Vagina (tissue), 2 donors: ENCODE measurements at regions not wholly inside any gene's neighbourhood (a gene's known extent, or its start where the extent isn't known, plus 50 kb on each side); places are given as distances from the start of the nearest gene placed in this dataset.

Experiments used
- DNase-seq, 2 donors: peaks; one replicate each; pipeline ENCODE4 v3.0.0-alpha.2; 2017; ENCODE audit errors: extremely low spot score in 2 of 2
- H3K27ac ChIP-seq: fragments of 200-600 bp; sonication (generic); one replicate; pipeline ENCODE4 v1.5.1; 2019
- H3K27me3 ChIP-seq: fragments of 200-600 bp; sonication (generic); one replicate; pipeline ENCODE4 v1.5.1; 2019
- H3K36me3 ChIP-seq, 2 donors: fragments of 200-600 bp; sonication (generic); one replicate each; pipeline ENCODE4 v1.5.1; 2017 to 2019
- H3K4me1 ChIP-seq: fragments of 200-600 bp; sonication (generic); one replicate; pipeline ENCODE4 v1.5.1; 2019
- H3K4me3 ChIP-seq, 2 donors: fragments of 200-600 bp; sonication (generic); 1 replicate in 1 of 2; 2 replicates in 1 of 2; pipeline ENCODE4 v1.5.1; 2016 to 2019
- H3K9me3 ChIP-seq: fragments of 200-600 bp; sonication (generic); one replicate; pipeline ENCODE4 v1.5.1; 2019
- CTCF ChIP-seq, 3 experiments: fragments of 450-650 bp in 2 of 3; fragments of 200-600 bp in 1 of 3; sonication (generic) in 1 of 3; IDR thresholded peaks; one replicate each; pipeline ENCODE4 v1.5.1; 2017 to 2019; ENCODE audit warnings: antibody characterized with exemption in 3 of 3, mild to moderate bottlenecking in 2 of 3, moderate library complexity in 2 of 3
- POLR2A ChIP-seq, 2 donors: fragments of 450-650 bp; IDR thresholded peaks; one replicate each; pipeline ENCODE4 v1.6.1; 2017; ENCODE audit warnings: antibody characterized with exemption in 2 of 2, mild to moderate bottlenecking in 2 of 2, moderate library complexity in 2 of 2
- POLR2AphosphoS5 ChIP-seq, 2 donors: sonication (generic); formaldehyde crosslinking; IDR thresholded peaks; one replicate each; pipeline ENCODE4 v1.9.0; 2017; ENCODE audit warnings: antibody characterized with exemption in 2 of 2, mild to moderate bottlenecking in 2 of 2, low read depth in 1 of 2; ENCODE audit not compliant: insufficient read depth in 1 of 2
- intact Hi-C: fragments of 100-400 bp; cut with DNase I; formaldehyde crosslinking; loops from one replicate; pipeline ENCODE4 v1.15.1; 2023

- TF ChIP-seq POLR2AphosphoS5 (IDR thresholded peaks at IDR 0.05; ENCODE audit: insufficient read depth in 1 of 2, low read depth in 1 of 2), result no peak
- no peak for TF ChIP-seq CTCF (IDR thresholded peaks at IDR 0.05)
- no peak for TF ChIP-seq POLR2A (IDR thresholded peaks at IDR 0.05)
- H3K36me3 ChIP-seq, result no peaks in the 10 kb centered on the region
- no peak overlapping the region for H3K4me3 ChIP-seq
- H3K9me3 ChIP-seq, result no peaks in the 10 kb centered on the region
- intact Hi-C loops, result no loop called here
- no peaks in the 10 kb centered on the region for H3K4me1 ChIP-seq
- H3K27ac ChIP-seq, result no peak overlapping the region
- DNase-seq, result no peak
- no peaks in the 10 kb centered on the region for H3K27me3 ChIP-seq
Measured at GRCh38 chr7:24417526-24418120, 133.6 kb downstream of the NPY start.

- Histone ChIP-seq H3K4me3 (no peak overlapping the region), H3K9me3 (no peaks in the 10 kb centered on the region), H3K36me3 (no peaks in the 10 kb centered on the region), H3K27me3 (no peaks in the 10 kb centered on the region), H3K27ac (no peak overlapping the region), H3K4me1 (no peaks in the 10 kb centered on the region)
- intact Hi-C loops, result no loop called here
- TF ChIP-seq POLR2AphosphoS5 (IDR thresholded peaks at IDR 0.05; ENCODE audit: insufficient read depth in 1 of 2, low read depth in 1 of 2) (no peak), CTCF (IDR thresholded peaks at IDR 0.05) (no peak), POLR2A (IDR thresholded peaks at IDR 0.05) (no peak)
- DNase-seq, result no peak
Measured at GRCh38 chr7:24419077-24419476, 135.1 kb downstream of the NPY start.

DNA sequence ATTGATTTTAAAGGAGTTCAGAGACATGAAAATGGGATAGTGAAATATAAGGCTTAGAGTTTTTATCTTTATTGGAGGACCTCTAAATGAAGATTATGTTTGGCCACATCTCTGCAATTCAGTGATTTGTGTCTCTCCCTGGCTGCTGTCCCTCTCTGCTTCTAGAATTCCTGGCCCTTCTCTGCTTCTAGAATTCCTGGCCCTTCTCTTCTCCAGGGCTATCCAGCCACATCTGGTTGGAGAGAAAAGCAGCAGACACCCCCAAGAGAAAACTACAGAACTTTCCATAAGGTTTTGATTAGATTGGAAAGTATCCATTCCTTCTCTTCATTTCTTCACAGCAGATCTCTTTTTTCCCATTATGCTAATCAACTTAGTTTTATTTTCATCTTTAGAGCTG is 135.5 kb downstream of the NPY start:
- no peaks in the 10 kb centered on the region for H3K36me3 ChIP-seq
- intact Hi-C loops, result no loop called here
- no peaks in the 10 kb centered on the region for H3K9me3 ChIP-seq
- no peak overlapping the region for H3K4me3 ChIP-seq
- no peak overlapping the region for H3K27ac ChIP-seq
- DNase-seq, result no peak
- no peaks in the 10 kb centered on the region for H3K27me3 ChIP-seq
- H3K4me1 ChIP-seq, result no peaks in the 10 kb centered on the region
- TF ChIP-seq POLR2A (IDR thresholded peaks at IDR 0.05) (no peak), POLR2AphosphoS5 (IDR thresholded peaks at IDR 0.05; ENCODE audit: insufficient read depth in 1 of 2, low read depth in 1 of 2) (no peak), CTCF (IDR thresholded peaks at IDR 0.05) (no peak)

DNA sequence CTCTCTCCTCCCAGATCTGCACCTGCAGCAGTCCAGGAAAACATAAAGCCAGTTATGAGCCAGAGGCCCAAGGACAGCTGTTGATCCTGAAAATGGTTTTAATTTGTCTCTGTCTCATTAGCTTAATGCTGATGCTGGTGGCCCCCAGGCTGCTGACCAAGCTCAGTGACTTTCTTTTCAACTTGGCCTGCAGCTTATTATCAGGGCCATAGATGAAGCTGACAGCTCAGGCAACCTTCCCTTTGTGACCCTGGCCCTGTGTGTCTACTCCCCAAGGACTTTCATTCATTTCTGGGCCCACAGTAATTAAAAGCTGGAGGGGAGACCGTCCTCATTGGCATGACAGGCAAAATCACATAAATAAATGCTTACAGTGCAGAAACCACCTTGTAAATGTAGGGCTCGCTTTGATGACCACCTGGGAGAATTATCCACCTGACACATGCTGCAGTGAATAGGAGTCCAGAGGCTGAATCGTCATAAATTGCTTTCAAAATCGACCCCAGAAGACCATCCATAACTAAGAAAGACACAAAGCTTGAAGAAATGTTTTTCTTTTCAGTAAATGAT is 138.5 kb downstream of the NPY start:
- TF ChIP-seq POLR2AphosphoS5 (IDR thresholded peaks at IDR 0.05; ENCODE audit: insufficient read depth in 1 of 2, low read depth in 1 of 2), result no peak
- no peak for TF ChIP-seq CTCF (IDR thresholded peaks at IDR 0.05)
- no peak for TF ChIP-seq POLR2A (IDR thresholded peaks at IDR 0.05)
- no peaks in the 10 kb centered on the region for H3K27me3 ChIP-seq
- no peak overlapping the region for H3K27ac ChIP-seq
- intact Hi-C loops, result no loop called here
- DNase-seq, result no peak
- H3K4me3 ChIP-seq, result no peak overlapping the region
- no peaks in the 10 kb centered on the region for H3K36me3 ChIP-seq
- no peaks in the 10 kb centered on the region for H3K4me1 ChIP-seq
- no peaks in the 10 kb centered on the region for H3K9me3 ChIP-seq

- no peak for DNase-seq
- Histone ChIP-seq H3K9me3 (no peaks in the 10 kb centered on the region), H3K27ac (no peak overlapping the region), H3K4me3 (no peak overlapping the region), H3K36me3 (no peaks in the 10 kb centered on the region), H3K4me1 (no peaks in the 10 kb centered on the region), H3K27me3 (no peaks in the 10 kb centered on the region)
- intact Hi-C loops, result no loop called here
- TF ChIP-seq POLR2A (IDR thresholded peaks at IDR 0.05) (no peak), CTCF (IDR thresholded peaks at IDR 0.05) (no peak), POLR2AphosphoS5 (IDR thresholded peaks at IDR 0.05; ENCODE audit: insufficient read depth in 1 of 2, low read depth in 1 of 2) (no peak)
Measured at GRCh38 chr7:24425664-24426063, 141.7 kb downstream of the NPY start.
